ENCODE measurements at regions not wholly inside any gene's neighbourhood (a gene's known extent, or its start where the extent isn't known, plus 50 kb on each side); places are given as distances from the start of the nearest gene placed in this dataset.

DNA sequence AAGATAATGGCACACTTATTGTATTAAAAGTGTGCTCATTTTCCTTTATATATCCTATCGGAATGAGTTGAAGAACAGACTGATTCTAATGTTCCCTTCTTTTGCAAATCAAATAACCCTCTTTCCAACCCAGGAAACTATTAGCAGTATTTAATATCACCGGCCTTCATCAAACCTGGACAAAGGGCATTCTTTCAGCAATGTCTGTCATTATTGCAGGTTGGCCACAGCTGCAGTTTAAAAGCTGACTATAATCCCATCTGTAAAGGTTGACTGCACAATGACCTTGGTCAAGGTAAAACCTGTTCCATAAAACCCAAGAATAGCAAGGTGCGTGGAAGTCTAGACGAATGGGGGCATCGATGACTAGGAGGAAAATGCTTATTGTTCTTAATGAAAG is 472.3 kb upstream of the SOX5 start:
- no peaks in the 10 kb centered on the region for H3K4me1 ChIP-seq
- ATAC-seq (ENCODE audit: low FRiP score in 2 of 2) = no peak
- WGBS, 2 donors = 81 to 96% methylated on average over 5 of the region's 5 CpGs
- TF ChIP-seq POLR2A (IDR thresholded peaks at IDR 0.05) (no peak), POLR2AphosphoS5 (IDR thresholded peaks at IDR 0.05) (no peak), EP300 (IDR thresholded peaks at IDR 0.05) (no peak)
- TF ChIP-seq, protein P1, sequence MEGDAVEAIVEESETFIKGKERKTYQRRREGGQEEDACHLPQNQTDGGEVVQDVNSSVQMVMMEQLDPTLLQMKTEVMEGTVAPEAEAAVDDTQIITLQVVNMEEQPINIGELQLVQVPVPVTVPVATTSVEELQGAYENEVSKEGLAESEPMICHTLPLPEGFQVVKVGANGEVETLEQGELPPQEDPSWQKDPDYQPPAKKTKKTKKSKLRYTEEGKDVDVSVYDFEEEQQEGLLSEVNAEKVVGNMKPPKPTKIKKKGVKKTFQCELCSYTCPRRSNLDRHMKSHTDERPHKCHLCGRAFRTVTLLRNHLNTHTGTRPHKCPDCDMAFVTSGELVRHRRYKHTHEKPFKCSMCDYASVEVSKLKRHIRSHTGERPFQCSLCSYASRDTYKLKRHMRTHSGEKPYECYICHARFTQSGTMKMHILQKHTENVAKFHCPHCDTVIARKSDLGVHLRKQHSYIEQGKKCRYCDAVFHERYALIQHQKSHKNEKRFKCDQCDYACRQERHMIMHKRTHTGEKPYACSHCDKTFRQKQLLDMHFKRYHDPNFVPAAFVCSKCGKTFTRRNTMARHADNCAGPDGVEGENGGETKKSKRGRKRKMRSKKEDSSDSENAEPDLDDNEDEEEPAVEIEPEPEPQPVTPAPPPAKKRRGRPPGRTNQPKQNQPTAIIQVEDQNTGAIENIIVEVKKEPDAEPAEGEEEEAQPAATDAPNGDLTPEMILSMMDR (IDR thresholded peaks at IDR 0.05) = no peak
- H3K4me3 ChIP-seq = no peak overlapping the region
- H3K36me3 ChIP-seq = no peaks in the 10 kb centered on the region
- H3K27me3 ChIP-seq = no peaks in the 10 kb centered on the region
- no peaks in the 10 kb centered on the region for H3K9me3 ChIP-seq
- DNase-seq = no peak
- no peak overlapping the region for H3K27ac ChIP-seq

- H3K4me3 ChIP-seq = no peak overlapping the region
- DNase-seq = no peak
- ATAC-seq (ENCODE audit: low FRiP score in 2 of 2) = no peak
- no peak overlapping the region for H3K27ac ChIP-seq
- no peak for TF ChIP-seq POLR2AphosphoS5 (IDR thresholded peaks at IDR 0.05)
- no peak for TF ChIP-seq EP300 (IDR thresholded peaks at IDR 0.05)
- TF ChIP-seq, protein P1 (IDR thresholded peaks at IDR 0.05) = no peak
- TF ChIP-seq POLR2A (IDR thresholded peaks at IDR 0.05) = no peak
- no peaks in the 10 kb centered on the region for H3K4me1 ChIP-seq
- H3K36me3 ChIP-seq = no peaks in the 10 kb centered on the region
- H3K9me3 ChIP-seq = no peaks in the 10 kb centered on the region
- H3K27me3 ChIP-seq = no peaks in the 10 kb centered on the region
- 82 to 87% methylated on average over 1 of the region's 1 CpG for WGBS, 2 donors
Observed at GRCh38 chr12:24418157-24418556, 468.7 kb upstream of the SOX5 start.

DNA sequence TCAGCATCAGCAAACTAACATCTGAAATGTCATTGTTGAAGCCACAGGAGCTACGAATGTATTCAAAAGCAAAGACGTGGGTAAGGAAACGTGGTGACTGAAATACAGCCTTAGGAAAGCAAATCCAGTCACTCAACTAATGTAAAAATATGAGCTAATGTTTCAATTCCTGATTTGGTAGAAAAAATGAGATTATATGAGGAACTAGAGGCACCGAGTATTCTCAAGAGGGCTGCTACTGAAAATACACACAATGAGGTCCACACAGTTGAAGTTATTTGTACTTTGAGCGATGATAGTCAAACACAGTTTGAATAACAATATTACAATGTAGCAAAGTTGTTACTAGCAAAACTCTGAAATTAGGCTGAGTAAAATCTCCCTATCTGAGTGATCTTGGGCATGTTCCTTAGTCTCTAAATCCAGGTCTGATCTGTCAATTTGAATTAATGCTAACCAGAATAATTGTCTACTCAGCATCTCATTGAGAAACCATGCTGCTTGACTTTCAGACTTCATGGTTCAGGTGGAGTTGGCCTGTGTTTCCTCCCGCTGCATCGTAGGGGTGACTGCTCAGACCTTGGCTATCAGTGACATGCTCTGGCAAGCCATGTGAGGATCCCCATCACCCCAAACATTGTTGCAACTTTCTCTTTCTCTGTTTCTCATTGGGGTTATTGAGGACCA is 467.1 kb upstream of the SOX5 start:
- H3K4me3 ChIP-seq = no peak overlapping the region
- H3K36me3 ChIP-seq = no peaks in the 10 kb centered on the region
- no peak overlapping the region for H3K27ac ChIP-seq
- DNase-seq (no peak), ATAC-seq (ENCODE audit: low FRiP score in 2 of 2) (no peak)
- H3K4me1 ChIP-seq = no peaks in the 10 kb centered on the region
- H3K9me3 ChIP-seq = no peaks in the 10 kb centered on the region
- TF ChIP-seq, protein P1 (IDR thresholded peaks at IDR 0.05) = no peak
- TF ChIP-seq POLR2AphosphoS5 (IDR thresholded peaks at IDR 0.05) = no peak
- no peak for TF ChIP-seq POLR2A (IDR thresholded peaks at IDR 0.05)
- TF ChIP-seq EP300 (IDR thresholded peaks at IDR 0.05) = no peak
- 84 to 90% methylated on average over 7 of the region's 7 CpGs for WGBS, 2 donors
- H3K27me3 ChIP-seq = no peaks in the 10 kb centered on the region

DNA sequence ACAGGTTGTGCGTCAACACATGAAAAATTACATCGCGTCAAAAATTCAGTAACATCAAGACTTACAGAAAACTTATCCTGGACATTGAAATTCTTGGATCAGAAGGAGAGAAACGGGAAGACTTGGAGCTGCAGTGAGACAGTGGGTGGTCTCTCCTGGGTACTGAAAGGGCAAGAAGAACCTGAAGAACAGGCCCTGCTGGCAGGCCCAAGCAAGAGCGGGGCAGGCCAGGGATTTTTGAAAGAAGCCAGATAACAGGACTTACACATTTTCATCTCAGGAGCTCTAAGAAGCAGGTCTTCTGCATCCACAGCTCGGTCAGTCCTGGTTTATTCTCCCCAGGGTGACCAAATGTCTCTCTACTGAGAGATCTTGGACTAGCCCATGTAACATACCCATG is 466.5 kb upstream of the SOX5 start:
- ATAC-seq (ENCODE audit: low FRiP score in 2 of 2) (no peak), DNase-seq (no peak)
- Histone ChIP-seq H3K9me3 (no peaks in the 10 kb centered on the region), H3K4me3 (no peak overlapping the region), H3K27ac (no peak overlapping the region), H3K36me3 (no peaks in the 10 kb centered on the region), H3K4me1 (no peaks in the 10 kb centered on the region), H3K27me3 (no peaks in the 10 kb centered on the region)
- 83 to 85% methylated on average over 6 of the region's 6 CpGs for WGBS, 2 donors
- TF ChIP-seq EP300 (IDR thresholded peaks at IDR 0.05) = no peak
- TF ChIP-seq, protein P1 (IDR thresholded peaks at IDR 0.05) = no peak
- TF ChIP-seq POLR2A (IDR thresholded peaks at IDR 0.05) = no peak
- no peak for TF ChIP-seq POLR2AphosphoS5 (IDR thresholded peaks at IDR 0.05)

DNA sequence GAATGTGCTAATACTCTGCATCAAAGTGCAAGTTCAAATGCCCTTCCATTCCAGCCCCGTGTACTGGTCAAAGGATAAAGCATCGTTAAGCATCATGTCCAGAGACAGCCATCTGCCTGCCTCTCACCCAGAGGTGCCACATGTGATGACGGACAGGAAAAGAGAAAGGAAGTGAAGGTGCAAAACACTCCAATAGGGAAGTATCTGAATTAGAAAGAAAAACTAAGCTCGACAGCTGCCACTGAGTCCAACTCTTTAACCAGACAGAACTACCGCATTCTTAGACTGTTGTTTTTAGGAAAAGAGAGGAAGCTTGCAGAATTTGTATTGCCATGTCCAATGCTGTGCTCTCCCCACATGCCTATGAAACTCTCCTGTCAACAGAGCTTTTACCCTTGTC is 465.0 kb upstream of the SOX5 start:
- H3K36me3 ChIP-seq = no peaks in the 10 kb centered on the region
- H3K4me1 ChIP-seq = no peaks in the 10 kb centered on the region
- DNase-seq = no peak
- ATAC-seq (ENCODE audit: low FRiP score in 2 of 2) = no peak
- WGBS, 2 donors = 50 to 51% methylated on average over 5 of the region's 5 CpGs
- TF ChIP-seq EP300 (IDR thresholded peaks at IDR 0.05) (no peak), POLR2A (IDR thresholded peaks at IDR 0.05) (no peak), POLR2AphosphoS5 (IDR thresholded peaks at IDR 0.05) (no peak)
- TF ChIP-seq, protein P1 (IDR thresholded peaks at IDR 0.05) = no peak
- no peaks in the 10 kb centered on the region for H3K27me3 ChIP-seq
- H3K4me3 ChIP-seq = no peak overlapping the region
- no peak overlapping the region for H3K27ac ChIP-seq
- no peaks in the 10 kb centered on the region for H3K9me3 ChIP-seq

Measured in upper lobe of left lung (tissue), 6 donors.